Osteocyte (in vitro differentiated cells): ENCODE measurements at regions not wholly inside any gene's neighbourhood (a gene's known extent, or its start where the extent isn't known, plus 50 kb on each side); places are given as distances from the start of the nearest gene placed in this dataset.

Experiments used
- DNase-seq: peaks from one replicate; pipeline ENCODE4 v3.0.0; 2021; ENCODE audit warnings: mixed read lengths; ENCODE audit not compliant: unreplicated experiment; ENCODE audit errors: extremely low spot score
- H3K27ac Mint-ChIP-seq: one replicate; pipeline ENCODE4 v1.8.0; 2021; ENCODE audit warnings: mild to moderate bottlenecking, mixed read lengths; ENCODE audit not compliant: unreplicated experiment
- H3K27me3 Mint-ChIP-seq: one replicate; pipeline ENCODE4 v1.8.0; 2021; ENCODE audit warnings: mixed read lengths; ENCODE audit not compliant: unreplicated experiment
- H3K36me3 Mint-ChIP-seq: one replicate; pipeline ENCODE4 v1.8.0; 2021; ENCODE audit warnings: mixed read lengths; ENCODE audit not compliant: unreplicated experiment
- H3K4me1 Mint-ChIP-seq: one replicate; pipeline ENCODE4 v1.8.0; 2021; ENCODE audit warnings: mixed read lengths; ENCODE audit not compliant: unreplicated experiment
- H3K4me3 Mint-ChIP-seq: one replicate; pipeline ENCODE4 v1.8.0; 2021; ENCODE audit warnings: mild to moderate bottlenecking, moderate library complexity, mixed read lengths; ENCODE audit not compliant: unreplicated experiment
- H3K9me3 Mint-ChIP-seq: one replicate; pipeline ENCODE4 v1.8.0; 2021; ENCODE audit warnings: mixed read lengths; ENCODE audit not compliant: unreplicated experiment
- TF ChIP-seq, protein P1 (sequence below): fragments of 200-600 bp; sonication (generic); IDR thresholded peaks from 2 replicates; pipeline ENCODE4 v1.5.0; 2021; ENCODE audit warnings: antibody characterized with exemption, mild to moderate bottlenecking, moderate library complexity

DNA sequence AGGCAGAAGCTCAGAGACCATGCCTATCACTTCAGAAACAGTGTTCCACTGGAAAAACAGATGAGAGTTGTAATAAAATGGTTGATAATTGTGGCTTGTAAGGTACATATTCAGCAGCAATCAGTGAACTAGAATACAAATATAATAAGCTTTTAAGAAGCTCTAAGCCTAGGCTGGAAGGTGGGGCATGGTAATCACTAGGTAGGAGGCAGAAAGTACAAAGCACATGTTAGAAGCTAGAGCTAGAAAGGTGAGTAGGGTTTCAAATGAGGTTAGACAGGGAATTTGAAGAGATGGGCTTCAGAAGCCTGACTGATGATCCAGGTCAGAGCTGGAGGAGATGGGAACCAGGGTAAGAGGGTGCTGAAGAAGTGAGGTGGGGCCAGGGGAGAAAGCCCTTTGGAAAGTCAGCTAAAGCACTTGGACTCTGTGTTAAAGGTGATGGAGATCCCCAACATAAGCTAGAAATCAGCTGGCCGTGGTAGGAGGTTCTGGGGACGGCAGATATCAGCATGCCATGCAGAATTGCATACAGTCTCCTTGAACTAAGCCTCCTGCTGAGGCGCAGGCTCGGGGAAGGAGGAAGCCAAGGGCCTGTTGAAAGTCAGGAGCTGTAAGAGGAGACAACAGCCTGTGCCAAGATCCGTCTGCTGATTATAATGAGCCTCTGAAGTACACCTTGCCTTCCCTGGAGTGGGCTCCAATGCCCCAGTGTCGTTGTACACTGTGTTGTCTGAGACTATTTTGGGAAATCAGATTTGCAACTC lies 659.4 kb downstream of the BCL11B start:
- Mint-ChIP-seq H3K27me3 (no peaks in the 10 kb centered on the region), H3K9me3 (peaks cover 4% of the 10 kb centered on the region), H3K36me3 (no peaks in the 10 kb centered on the region), H3K4me3 (no peak overlapping the region), H3K27ac (no peak overlapping the region), H3K4me1 (no peaks in the 10 kb centered on the region)
- TF ChIP-seq, protein P1, sequence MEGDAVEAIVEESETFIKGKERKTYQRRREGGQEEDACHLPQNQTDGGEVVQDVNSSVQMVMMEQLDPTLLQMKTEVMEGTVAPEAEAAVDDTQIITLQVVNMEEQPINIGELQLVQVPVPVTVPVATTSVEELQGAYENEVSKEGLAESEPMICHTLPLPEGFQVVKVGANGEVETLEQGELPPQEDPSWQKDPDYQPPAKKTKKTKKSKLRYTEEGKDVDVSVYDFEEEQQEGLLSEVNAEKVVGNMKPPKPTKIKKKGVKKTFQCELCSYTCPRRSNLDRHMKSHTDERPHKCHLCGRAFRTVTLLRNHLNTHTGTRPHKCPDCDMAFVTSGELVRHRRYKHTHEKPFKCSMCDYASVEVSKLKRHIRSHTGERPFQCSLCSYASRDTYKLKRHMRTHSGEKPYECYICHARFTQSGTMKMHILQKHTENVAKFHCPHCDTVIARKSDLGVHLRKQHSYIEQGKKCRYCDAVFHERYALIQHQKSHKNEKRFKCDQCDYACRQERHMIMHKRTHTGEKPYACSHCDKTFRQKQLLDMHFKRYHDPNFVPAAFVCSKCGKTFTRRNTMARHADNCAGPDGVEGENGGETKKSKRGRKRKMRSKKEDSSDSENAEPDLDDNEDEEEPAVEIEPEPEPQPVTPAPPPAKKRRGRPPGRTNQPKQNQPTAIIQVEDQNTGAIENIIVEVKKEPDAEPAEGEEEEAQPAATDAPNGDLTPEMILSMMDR = no peak
- DNase-seq = peak; percentile 63

DNA sequence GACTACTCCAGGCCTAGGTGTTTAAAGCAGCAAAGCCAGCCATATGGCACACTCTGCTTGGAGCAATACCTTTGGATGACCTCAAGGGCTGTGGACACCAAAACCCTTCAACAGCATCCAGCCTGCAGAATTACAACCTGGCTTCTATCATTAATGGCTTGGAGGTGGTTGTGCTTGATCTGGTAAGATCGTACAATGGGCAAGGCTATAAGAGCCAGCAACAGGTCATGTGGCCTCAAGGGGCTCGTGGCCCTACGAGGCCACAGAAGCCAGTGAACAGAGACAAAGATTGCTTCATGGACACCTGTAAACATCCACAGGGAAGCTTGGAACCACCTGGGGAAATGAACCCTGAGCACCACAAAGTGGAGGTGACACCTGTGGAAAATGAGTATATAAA lies 657.3 kb downstream of the BCL11B start:
- Mint-ChIP-seq H3K27ac (no peak overlapping the region), H3K4me3 (no peak overlapping the region), H3K27me3 (no peaks in the 10 kb centered on the region), H3K36me3 (no peaks in the 10 kb centered on the region), H3K9me3 (peaks cover 10% of the 10 kb centered on the region), H3K4me1 (no peaks in the 10 kb centered on the region)
- TF ChIP-seq, protein P1 = no peak
- peak; percentile 46 for DNase-seq

DNA sequence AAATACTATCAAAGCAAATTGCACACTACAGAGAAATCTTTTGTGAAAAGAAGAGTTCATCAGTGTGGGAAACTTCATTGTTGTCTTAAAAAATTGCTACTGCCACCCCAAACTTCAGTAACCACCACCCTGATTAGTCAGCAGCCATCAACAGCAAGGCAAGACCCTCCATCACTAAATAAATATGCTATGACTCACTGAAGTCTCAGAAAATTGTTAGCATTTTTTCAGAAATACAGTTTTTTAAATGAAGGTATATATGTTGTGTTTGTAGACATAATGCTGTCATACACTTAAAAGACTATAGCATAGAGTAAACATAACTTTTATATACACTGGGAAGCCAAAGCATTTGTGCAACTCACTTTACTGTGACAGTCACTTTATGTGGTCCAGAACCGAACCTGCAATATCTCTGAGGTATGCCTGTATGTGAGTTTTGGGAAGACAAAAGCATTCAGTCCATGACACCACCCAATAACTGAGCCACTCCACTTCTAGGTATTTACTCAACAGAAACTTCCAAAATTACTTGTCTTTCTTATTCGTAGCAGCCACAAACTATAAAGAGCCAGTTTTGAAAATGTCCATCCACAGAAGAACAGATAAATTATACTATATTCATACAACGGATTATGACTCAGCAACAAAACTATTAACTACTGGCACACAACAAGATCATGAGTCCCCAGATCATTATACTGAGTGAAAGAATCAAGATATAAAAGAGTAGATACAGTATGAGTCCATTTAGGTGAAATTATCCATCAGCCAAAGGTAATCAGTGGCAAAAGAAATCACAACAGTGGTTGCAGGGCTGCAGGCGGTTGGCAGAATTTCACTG lies 649.6 kb downstream of the BCL11B start:
- H3K27me3 Mint-ChIP-seq = no peaks in the 10 kb centered on the region
- H3K36me3 Mint-ChIP-seq = no peaks in the 10 kb centered on the region
- no peak for DNase-seq
- H3K4me1 Mint-ChIP-seq = peaks cover 14% of the 10 kb centered on the region
- no peak overlapping the region for H3K27ac Mint-ChIP-seq
- TF ChIP-seq, protein P1 = no peak
- H3K9me3 Mint-ChIP-seq = peaks cover 27% of the 10 kb centered on the region
- H3K4me3 Mint-ChIP-seq = no peak overlapping the region

DNA sequence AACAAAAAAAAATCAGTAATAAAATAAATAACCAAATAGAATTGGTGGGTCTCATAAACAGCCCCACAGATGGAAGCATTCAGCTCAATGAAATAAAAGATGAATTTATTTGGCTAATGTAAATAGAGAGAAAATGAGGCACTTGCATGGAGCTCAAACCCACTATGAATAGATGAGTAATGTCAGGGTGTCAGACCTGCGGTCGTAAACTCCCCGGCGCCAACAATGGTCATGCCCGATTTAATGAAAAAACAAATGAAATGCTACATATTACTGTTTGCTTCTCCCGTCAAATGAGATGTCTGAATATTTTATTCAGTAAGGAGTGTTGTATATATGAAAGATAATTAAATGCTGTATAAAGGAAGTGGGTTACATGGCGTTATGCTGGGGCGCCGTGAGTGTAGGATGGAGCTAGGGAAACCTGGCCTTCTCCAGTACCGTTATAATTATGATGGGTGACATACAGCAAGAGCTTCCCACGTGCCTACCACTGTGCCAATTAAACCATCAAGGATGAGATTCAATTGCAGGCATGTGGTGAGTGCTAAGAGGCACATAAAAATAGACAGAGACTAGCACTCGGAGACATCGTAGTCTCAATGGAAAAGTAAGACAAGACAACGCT lies 648.1 kb downstream of the BCL11B start:
- no peaks in the 10 kb centered on the region for H3K27me3 Mint-ChIP-seq
- TF ChIP-seq, protein P1 = no peak
- H3K36me3 Mint-ChIP-seq = no peaks in the 10 kb centered on the region
- H3K4me1 Mint-ChIP-seq = peaks cover 14% of the 10 kb centered on the region
- DNase-seq = peak; percentile 34
- H3K9me3 Mint-ChIP-seq = peaks cover 26% of the 10 kb centered on the region
- no peak overlapping the region for H3K4me3 Mint-ChIP-seq
- H3K27ac Mint-ChIP-seq = no peak overlapping the region

DNA sequence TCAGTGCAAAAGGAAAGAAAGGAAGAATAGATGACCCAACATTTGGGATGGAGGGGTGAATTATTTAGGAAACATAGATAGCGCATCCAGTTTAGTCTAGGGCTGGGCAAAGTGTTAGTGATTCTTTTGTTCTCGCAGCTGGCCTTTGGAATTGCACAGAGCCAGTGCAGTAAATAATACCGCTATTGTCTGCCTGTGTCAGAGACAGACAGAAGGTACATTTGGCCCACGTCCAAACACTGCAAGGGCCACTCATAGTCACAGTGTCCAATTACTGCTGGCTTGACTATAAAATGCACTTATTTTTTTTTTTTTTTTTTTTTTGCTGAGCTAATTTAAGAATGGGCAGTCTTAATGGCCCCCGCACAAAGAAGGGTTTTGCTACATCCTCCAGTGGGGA lies 638.6 kb downstream of the BCL11B start:
- no peak overlapping the region for H3K4me3 Mint-ChIP-seq
- TF ChIP-seq, protein P1 = no peak
- H3K27me3 Mint-ChIP-seq = no peaks in the 10 kb centered on the region
- no peak for DNase-seq
- no peaks in the 10 kb centered on the region for H3K4me1 Mint-ChIP-seq
- H3K36me3 Mint-ChIP-seq = no peaks in the 10 kb centered on the region
- no peak overlapping the region for H3K27ac Mint-ChIP-seq
- H3K9me3 Mint-ChIP-seq = no peaks in the 10 kb centered on the region
